Keratinocyte (primary cell): ENCODE measurements at regions not wholly inside any gene's neighbourhood (a gene's known extent, or its start where the extent isn't known, plus 50 kb on each side); places are given as distances from the start of the nearest gene placed in this dataset.

ENCODE experiments used
- DNase-seq: peaks from one replicate; pipeline ENCODE4 v3.0.0-alpha.2; 2011; ENCODE audit warnings: low read depth, missing footprints, low spot score
- FAIRE-seq: peaks from 2 replicates; lab custom pipeline; 2011; peaks lifted over from hg19 to GRCh38; lab: Jason Lieb, UNC
- H2AFZ ChIP-seq: 2 replicates; pipeline ENCODE4 v1.6.0; 2012; ENCODE audit warnings: low read length, control low read depth, inconsistent platforms; ENCODE audit not compliant: control insufficient read depth
- H3K27ac ChIP-seq: 2 replicates; pipeline ENCODE4 v1.5.1; 2011; ENCODE audit warnings: low read length; ENCODE audit not compliant: control insufficient read depth, insufficient read depth
- H3K27me3 ChIP-seq: 3 replicates; pipeline ENCODE4 v1.6.0; 2011; ENCODE audit warnings: low read length; ENCODE audit not compliant: control insufficient read depth, insufficient read depth; ENCODE audit errors: extremely low read depth
- H3K36me3 ChIP-seq, 2 experiments: 2 replicates in 1 of 2; 3 replicates in 1 of 2; pipeline ENCODE4 v1.5.1; 2011; ENCODE audit warnings: low read length in 2 of 2, mild to moderate bottlenecking in 1 of 2; ENCODE audit not compliant: control insufficient read depth in 2 of 2, insufficient read depth in 2 of 2; ENCODE audit errors: extremely low read depth in 1 of 2
- H3K4me1 ChIP-seq: 3 replicates; pipeline ENCODE4 v1.5.1; 2011; ENCODE audit warnings: low read length; ENCODE audit not compliant: control insufficient read depth, insufficient read depth; ENCODE audit errors: extremely low read depth
- H3K4me2 ChIP-seq: 3 replicates; pipeline ENCODE4 v1.6.0; 2011; ENCODE audit warnings: low read depth, low read length; ENCODE audit not compliant: control insufficient read depth, insufficient read depth; ENCODE audit errors: extremely low read depth
- H3K4me3 ChIP-seq, 3 experiments: fragments of 200-600 bp in 1 of 3; sonication (generic) in 1 of 3; 2 replicates in 2 of 3; 3 replicates in 1 of 3; pipeline ENCODE4 v1.5.1; 2011 to 2016; ENCODE audit warnings: low read length in 3 of 3, mild to moderate bottlenecking in 3 of 3, control low read depth in 2 of 3, inconsistent platforms in 1 of 3, low read depth in 1 of 3, mixed read lengths in 1 of 3, mixed run types in 1 of 3, moderate library complexity in 1 of 3; ENCODE audit not compliant: control insufficient read depth in 2 of 3, insufficient read depth in 2 of 3; ENCODE audit errors: extremely low read depth in 1 of 3
- H3K79me2 ChIP-seq: 2 replicates; pipeline ENCODE4 v1.6.0; 2012; ENCODE audit warnings: low read length; ENCODE audit not compliant: control insufficient read depth, insufficient read depth
- H3K9ac ChIP-seq: 3 replicates; pipeline ENCODE4 v1.6.0; 2011; ENCODE audit warnings: low read length; ENCODE audit not compliant: control insufficient read depth, insufficient read depth; ENCODE audit errors: extremely low read depth
- H3K9me1 ChIP-seq: 3 replicates; pipeline ENCODE4 v1.6.0; 2011; ENCODE audit warnings: low read length; ENCODE audit not compliant: control insufficient read depth, insufficient read depth; ENCODE audit errors: extremely low read depth
- H3K9me3 ChIP-seq: 2 replicates; pipeline ENCODE4 v1.5.1; 2012; ENCODE audit warnings: low read depth, low read length; ENCODE audit not compliant: control insufficient read depth
- H4K20me1 ChIP-seq: 3 replicates; pipeline ENCODE4 v1.6.0; 2011; ENCODE audit warnings: low read length; ENCODE audit not compliant: control insufficient read depth, insufficient read depth; ENCODE audit errors: extremely low read depth
- EZH2 ChIP-seq: IDR thresholded peaks from one replicate; pipeline ENCODE4 v1.6.1; 2012; ENCODE audit warnings: inconsistent platforms, mild to moderate bottlenecking, low read length, moderate library complexity
- dilution Hi-C: fragments of 300-500 bp; cut with MboI; formaldehyde crosslinking; loops from one replicate; pipeline ENCODE4 v1.7.0; 2020; ENCODE audit warnings: low sequenced_read_pairs; ENCODE audit not compliant: extremely low pct_ligation_motif_present
- TF ChIP-seq, protein P1 (sequence below), 3 experiments: IDR thresholded peaks in 1 of 3; conservative IDR thresholded peaks in 1 of 3; optimal IDR thresholded peaks in 1 of 3; 2 replicates in 2 of 3; 3 replicates in 1 of 3; pipeline versions ENCODE3 to v1.5.1; 2011; ENCODE audit warnings: low read length in 3 of 3, mild to moderate bottlenecking in 3 of 3, moderate library complexity in 2 of 3, control low read depth in 1 of 3, inconsistent platforms in 1 of 3; ENCODE audit not compliant: insufficient read depth in 2 of 3; ENCODE audit errors: extremely low read depth in 1 of 3

- no peak for DNase-seq
These were observed 113.6 kb downstream of the PRLHR start for GRCh38 chr10:118481871-118482270.

GRCh38 chr10:118475214-118475613 is 120.2 kb downstream of the PRLHR start:
- TF ChIP-seq, protein P1, sequence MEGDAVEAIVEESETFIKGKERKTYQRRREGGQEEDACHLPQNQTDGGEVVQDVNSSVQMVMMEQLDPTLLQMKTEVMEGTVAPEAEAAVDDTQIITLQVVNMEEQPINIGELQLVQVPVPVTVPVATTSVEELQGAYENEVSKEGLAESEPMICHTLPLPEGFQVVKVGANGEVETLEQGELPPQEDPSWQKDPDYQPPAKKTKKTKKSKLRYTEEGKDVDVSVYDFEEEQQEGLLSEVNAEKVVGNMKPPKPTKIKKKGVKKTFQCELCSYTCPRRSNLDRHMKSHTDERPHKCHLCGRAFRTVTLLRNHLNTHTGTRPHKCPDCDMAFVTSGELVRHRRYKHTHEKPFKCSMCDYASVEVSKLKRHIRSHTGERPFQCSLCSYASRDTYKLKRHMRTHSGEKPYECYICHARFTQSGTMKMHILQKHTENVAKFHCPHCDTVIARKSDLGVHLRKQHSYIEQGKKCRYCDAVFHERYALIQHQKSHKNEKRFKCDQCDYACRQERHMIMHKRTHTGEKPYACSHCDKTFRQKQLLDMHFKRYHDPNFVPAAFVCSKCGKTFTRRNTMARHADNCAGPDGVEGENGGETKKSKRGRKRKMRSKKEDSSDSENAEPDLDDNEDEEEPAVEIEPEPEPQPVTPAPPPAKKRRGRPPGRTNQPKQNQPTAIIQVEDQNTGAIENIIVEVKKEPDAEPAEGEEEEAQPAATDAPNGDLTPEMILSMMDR (optimal IDR thresholded peaks at IDR 0.05 in 1 of 3, IDR thresholded peaks at IDR 0.05 in 1 of 3, conservative IDR thresholded peaks at IDR 0.05 in 1 of 3; ENCODE audit: extremely low read depth in 1 of 3, insufficient read depth in 2 of 3, low read length in 3 of 3), result no peak
- no peak for TF ChIP-seq EZH2
- Histone ChIP-seq H2AFZ (no peak overlapping the region), H3K27me3 (no peaks in the 10 kb centered on the region), H3K4me2 (no peak overlapping the region), H4K20me1 (no peaks in the 10 kb centered on the region), H3K4me1 (peaks cover 26% of the 10 kb centered on the region), H3K36me3 (no peaks in the 10 kb centered on the region), H3K9me1 (no peaks in the 10 kb centered on the region), H3K4me3 (no peak overlapping the region), H3K79me2 (no peaks in the 10 kb centered on the region), H3K27ac (no peak overlapping the region), H3K9ac (no peak overlapping the region), H3K9me3 (no peaks in the 10 kb centered on the region)
- DNase-seq (no peak), FAIRE-seq (no peak)
- dilution Hi-C loops, result no loop called here

More at GRCh38 chr10:118481871-118482270, 113.6 kb downstream of the PRLHR start:
- Histone ChIP-seq H3K27ac (no peak overlapping the region), H3K4me3 (no peak overlapping the region), H3K27me3 (no peaks in the 10 kb centered on the region), H4K20me1 (no peaks in the 10 kb centered on the region), H3K9ac (no peak overlapping the region), H3K4me1 (no peaks in the 10 kb centered on the region), H3K4me2 (no peak overlapping the region), H3K9me1 (no peaks in the 10 kb centered on the region), H3K36me3 (no peaks in the 10 kb centered on the region), H3K79me2 (no peaks in the 10 kb centered on the region), H2AFZ (no peak overlapping the region), H3K9me3 (no peaks in the 10 kb centered on the region)
- no peak for FAIRE-seq
- TF ChIP-seq, protein P1 (optimal IDR thresholded peaks at IDR 0.05 in 1 of 3, IDR thresholded peaks at IDR 0.05 in 1 of 3, conservative IDR thresholded peaks at IDR 0.05 in 1 of 3; ENCODE audit: extremely low read depth in 1 of 3, insufficient read depth in 2 of 3, low read length in 3 of 3), result no peak
- no peak for TF ChIP-seq EZH2
- dilution Hi-C loops, result no loop called here
